GM18499 (cell line): ENCODE measurements at regions not wholly inside any gene's neighbourhood (a gene's known extent, or its start where the extent isn't known, plus 50 kb on each side); places are given as distances from the start of the nearest gene placed in this dataset.
"Not testable (repeated sequence)": the region's sequence is repeated elsewhere in the genome, so short reads cannot be mapped to it uniquely, and the experiment has no call there.

Experiments
- ATAC-seq: cut with Tn5 transposase; IDR thresholded peaks from one replicate; pipeline ENCODE4 v1.9.1; 2021; ENCODE audit warnings: moderate number of reproducible peaks; ENCODE audit not compliant: insufficient read depth, unreplicated experiment

DNA sequence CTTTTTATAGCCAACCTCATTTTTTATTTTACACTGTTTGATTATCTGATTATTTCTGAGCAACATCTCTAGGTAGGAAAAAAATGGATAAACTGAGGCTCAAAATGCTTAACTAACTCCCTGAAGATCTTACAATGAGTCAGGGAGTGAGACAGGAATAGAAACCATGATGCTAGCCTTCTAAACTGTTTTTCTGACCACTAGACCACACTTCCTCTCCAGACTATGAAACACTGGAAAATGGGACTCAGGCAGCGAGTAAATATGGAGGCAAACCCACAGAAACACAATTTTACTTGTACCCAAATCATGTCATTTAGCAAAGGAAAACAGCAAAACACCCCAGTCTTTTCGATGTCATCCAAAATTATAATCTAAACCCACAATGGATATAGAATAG, 129.9 kb upstream of the ANKH start:
- ATAC-seq: no peak

DNA sequence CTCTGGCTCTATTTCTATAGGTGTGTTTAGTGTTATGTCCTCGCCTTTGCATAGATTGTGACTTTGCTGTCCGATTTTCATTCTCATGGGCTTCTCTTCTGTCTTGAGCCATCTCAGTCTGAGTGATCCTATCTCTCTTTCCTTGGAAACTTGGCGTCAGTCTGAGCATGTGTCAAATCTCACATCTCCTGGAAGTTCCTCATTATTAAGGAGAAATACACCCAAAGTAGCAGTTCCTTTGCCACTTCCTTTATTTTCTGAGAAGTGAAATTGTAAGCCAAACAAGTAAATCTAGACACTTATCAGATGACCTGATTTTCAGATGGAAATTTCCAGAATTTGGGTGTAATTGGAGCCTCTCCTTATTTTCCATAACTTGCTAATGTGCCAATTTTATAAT, 126.9 kb upstream of the ANKH start:
- no peak for ATAC-seq

DNA sequence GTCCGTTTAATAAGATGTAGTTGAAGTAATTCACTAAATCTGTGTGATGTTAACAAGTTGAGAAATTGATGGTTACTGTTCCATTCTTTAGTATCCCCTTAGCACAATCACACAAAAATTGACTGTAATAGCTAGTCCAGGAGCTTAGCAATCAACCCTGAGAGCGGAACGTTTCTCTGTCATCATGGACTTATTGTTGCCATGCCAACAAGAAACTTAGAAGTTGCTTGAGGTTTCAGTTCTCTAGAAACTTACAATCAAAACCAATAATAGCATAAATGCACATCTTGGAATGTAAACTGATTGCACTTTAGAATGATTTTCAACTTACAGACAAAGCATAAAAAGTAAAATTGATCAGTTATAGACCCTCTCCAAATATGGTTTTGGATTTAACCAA, 125.4 kb upstream of the ANKH start:
- ATAC-seq: peak; percentile 90

DNA sequence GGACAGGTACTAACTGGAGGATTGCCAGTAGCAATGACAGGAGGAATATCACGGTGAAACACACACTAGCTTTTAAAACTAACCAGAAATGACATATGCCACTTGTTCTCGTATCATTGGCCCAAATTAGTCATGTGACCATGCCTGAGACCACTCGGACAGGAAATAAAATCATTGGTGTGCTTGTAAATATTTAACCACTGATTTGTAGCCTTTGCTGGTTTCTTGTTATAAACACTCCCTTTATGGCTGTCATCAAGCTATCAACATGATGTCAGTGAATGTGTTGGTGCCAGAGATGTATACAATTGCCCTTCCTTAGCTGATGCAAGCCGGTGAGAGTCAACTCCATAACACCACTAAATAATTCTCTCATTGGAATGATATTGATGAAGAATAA, 123.7 kb upstream of the ANKH start:
- ATAC-seq: no peak

DNA sequence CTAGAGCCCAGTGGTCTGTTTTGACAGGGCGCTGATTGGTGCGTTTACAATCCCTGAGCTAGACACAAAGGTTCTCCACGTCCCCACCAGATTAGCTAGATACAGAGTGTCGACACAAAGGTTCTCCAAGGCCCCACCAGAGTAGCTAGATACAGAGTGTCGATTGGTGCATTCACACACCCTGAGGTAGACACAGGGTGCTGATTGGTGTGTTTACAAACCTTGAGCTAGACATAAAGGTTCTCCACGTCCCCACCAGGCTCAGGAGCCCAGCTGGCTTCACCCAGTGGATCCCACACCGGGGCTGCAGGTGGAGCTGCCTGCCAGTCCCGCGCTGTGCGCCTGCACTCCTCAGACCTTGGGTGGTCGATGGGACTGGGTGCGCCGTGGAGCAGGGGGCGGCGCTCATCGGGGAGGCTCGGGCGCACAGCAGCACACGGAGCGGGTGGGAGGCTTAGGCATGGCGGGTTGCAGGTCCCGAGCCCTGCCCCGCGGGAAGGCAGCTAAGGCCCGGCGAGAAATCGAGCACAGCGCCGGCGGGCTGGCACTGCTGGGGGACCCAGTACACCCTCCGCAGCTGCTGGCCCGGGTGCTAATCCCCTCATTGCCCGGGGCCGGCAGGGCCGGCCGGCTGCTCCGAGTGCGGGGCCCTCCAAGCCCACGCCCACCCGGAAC, 122.0 kb upstream of the ANKH start:
- ATAC-seq: not testable (repeated sequence)

DNA sequence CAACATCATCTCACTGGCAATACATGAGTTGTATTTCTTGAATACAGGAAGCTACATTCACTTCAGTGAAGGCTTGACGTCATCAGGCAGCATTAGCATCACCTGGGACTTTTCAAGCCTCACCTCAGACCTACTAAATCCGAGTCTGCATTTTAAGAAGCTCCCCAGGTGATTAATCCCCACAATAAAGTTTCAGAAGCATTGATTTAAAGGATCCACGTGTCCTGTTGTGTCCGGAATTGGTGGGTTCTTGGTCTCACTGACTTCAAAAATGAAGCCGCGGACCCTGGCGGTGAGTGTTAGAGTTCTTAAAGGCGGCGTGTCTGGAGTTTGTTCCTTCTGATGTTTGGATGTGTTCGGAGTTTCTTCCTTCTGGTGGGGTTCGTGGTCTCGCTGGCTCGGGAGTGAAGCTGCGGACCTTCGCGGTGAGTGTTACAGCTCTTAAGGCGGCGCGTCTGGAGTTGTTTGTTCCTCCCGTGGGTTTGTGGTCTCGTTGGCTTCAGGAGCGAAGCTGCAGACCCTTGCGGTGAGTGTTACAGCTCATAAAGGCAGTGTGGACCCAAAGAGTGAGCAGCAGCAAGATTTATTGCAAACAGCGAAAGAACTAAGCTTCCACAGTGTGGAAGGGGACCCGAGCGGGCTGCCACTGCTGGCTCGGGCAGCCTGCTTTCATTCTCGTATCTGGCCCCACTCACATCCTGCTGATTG, 121.3 kb upstream of the ANKH start:
- not testable (repeated sequence) for ATAC-seq

DNA sequence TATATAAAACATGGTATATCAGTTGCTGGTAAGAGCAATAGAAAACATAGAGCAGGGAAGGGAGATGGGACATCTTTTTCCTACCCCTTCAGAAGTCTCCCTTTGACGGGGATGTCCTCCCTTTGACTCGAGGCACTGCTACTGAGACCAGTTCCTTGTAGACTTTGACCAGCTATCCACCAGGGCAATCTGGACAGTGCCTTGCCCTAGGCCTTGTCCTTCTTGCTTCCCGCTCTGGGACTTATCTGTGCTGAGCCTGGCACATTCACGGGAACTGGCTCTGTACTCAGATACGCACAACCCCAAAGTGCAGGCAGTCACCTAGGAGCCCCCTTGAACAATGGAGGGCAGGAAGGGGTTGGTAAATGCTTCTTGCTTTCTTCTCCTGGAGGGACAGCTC, 116.6 kb upstream of the ANKH start:
- no peak for ATAC-seq

DNA sequence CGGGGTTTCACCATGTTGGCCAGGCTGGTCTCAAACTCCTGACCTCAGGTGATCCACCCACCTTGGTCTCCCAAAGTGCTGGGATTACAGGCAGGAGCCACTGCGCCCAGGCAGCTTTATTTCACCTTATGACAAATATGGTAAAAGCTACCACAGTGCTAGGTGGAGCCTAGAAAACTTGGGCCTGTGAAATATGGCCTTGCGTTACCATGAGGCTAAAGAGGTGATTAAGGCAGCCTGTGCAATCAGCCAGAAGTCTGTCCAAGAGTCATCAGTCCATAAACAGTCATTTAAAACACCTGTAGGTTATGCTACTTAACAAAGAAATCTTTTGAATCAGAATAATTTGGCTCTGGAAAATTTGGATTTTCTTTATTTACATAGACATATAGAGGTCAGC, 114.8 kb upstream of the ANKH start:
- ATAC-seq: no peak

DNA sequence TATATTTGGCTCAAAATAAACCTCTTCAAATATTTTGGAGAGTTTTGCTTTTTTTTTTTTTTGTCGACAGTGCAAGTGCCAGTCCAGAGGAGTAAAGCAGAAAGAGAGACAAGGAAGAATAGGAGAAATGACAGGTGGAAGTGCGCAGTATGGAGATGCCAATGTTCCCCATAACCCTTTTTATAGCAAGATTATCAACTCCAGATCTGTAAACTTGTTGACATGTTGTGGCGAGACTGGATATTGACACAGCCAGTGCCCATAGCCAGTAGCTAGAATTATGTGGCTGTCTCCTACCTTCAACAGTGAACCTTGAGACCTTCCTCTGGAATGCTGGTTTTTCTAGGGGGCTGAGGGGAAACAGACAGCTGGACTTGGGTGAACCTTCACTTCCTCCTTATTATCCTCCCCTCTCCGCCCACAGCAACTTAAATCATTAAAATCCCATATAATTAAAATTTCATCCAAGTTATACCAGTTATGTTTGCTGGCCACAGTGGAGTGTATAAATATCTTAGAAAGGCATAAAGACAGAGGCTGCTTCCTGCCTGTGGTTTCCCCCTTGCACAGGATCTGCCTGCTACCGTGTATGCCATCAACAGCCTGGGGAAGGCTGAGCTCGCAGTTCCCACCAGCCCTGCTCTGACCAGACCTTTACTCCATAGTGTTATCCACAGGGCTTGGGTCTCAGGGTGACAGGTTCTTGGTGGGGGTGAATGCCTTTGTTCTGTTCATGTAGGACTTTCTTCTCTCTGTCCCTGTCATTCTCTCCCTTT, 112.3 kb upstream of the ANKH start:
- ATAC-seq: no peak

- no peak for ATAC-seq
Measured at GRCh38 chr5:14980698-14981097, 109.1 kb upstream of the ANKH start.

DNA sequence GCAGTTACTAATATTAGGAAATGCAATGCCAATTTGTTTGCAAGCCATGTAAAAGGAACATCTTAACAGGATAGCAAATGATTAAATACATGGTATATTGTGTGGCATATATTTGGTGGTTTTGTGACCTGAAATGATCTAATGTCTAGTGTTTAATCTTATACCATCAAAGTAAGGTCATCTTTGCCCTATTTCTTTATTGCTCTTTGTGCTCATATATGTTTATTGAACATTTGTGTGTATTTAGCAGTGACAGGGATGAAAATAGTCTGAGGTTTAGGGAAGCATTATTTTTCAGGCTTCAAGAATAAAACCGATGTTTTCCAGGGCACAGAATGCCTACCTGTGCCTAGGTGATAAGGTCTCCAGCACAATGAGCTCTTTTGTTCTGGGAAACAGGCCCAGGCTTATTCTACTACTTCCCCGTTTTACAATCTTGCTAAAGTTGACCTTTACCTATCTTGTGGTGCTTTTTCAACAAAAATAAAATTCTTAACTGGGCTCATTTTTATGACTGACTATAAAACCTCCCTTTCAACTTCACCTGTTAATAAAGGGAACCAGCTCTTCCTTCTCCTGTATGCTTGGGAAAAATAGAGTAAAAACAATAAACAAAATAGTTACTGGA, 105.6 kb upstream of the ANKH start:
- no peak for ATAC-seq

DNA sequence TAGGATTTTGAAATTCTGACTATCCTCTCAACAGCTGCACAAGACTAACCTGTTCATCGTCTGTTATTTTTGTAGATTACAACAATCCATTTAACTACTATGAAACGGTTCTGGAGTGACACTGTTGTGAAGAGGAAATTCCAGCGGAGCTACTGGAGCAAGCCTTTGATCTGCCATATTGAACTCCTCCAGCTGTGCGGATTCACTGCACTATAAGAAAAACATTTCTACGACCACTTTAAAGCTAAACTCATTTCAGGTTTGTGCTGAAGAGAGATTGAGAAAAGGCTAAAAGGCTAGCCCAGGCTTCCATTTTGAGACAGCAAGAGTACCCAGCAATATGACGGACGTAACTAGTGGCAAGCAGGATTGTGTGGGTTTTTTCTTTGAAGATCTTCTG, 104.9 kb upstream of the ANKH start:
- ATAC-seq: no peak

GRCh38 chr5:14971873-14972272, 100.3 kb upstream of the ANKH start:
- no peak for ATAC-seq

DNA sequence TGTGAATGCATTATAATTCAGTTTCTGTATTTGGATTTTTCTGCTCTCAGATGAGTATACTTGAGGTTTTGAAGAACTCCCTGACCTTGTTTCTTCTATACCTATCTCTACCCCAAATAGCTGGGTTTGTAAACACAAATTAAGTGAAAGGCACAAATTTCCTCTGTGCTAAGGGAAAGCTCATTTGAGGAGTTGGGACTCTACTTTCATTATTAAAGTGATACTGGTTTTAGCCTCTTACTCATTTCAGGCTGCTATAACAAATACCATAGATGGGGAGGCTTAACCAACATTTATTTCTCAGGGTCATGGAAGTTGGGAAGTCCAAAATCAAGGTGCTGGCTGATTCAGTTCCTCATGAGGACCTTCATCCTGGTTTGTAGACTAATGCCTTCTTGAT, 97.2 kb upstream of the ANKH start:
- ATAC-seq: no peak

DNA sequence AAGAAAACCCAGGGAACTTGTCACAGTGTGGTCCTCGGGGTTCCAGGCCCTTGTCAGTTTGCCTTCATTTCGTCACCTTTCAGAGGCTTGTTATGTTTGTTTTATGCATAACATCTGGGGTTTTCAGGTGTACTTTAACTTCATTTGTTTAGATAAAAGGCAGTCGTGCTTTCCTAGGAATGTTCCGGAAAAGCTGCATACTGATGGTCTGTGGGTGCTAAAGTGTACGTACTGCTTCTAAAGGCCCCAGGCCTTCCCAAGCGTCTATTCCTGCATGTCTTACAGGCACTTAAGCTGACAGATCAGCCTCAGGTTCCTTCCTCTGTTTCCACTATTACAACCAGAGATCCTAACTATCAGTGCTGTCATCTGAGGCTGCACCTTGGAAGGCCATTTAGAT, 95.6 kb upstream of the ANKH start:
- ATAC-seq: no peak

DNA sequence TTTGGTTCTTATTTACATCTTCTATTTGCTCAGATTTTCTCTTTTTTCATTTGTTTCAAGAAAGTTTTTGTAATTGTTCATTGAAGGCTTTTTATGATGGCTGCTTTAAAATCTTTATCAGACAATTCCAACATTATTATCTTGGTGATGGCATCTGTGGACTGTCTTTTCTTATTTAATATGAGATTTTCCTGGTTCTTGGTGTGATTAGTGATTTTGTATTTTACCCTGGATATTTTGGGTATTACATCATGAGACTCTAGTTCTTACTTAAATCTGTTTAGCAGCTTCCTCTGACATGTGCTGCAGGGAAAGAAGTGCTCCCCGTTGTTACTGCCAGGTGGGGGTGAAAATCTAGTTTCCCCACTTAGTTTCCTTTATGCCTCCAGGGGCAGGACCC, 94.2 kb upstream of the ANKH start:
- ATAC-seq: no peak

- no peak for ATAC-seq
Measured at GRCh38 chr5:14962604-14963003, 91.0 kb upstream of the ANKH start.

DNA sequence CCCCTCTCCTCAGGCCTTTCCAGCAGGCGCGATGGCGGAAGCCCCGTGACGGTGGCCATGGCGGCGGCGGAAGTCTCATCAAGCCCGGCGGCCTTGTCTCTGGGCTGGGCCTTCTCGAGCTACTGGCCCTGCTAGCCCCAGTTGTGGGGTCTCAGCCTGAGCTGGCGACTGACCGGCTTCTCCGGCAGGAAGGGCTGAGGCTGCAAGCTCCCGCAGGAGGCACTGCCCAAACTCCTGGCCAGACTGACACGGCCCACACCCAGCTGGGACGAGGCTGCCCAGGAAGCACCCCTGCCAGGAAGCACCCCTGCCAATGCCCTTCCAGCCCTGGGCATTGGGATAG, 88.5 kb upstream of the ANKH start:
- ATAC-seq: no peak

DNA sequence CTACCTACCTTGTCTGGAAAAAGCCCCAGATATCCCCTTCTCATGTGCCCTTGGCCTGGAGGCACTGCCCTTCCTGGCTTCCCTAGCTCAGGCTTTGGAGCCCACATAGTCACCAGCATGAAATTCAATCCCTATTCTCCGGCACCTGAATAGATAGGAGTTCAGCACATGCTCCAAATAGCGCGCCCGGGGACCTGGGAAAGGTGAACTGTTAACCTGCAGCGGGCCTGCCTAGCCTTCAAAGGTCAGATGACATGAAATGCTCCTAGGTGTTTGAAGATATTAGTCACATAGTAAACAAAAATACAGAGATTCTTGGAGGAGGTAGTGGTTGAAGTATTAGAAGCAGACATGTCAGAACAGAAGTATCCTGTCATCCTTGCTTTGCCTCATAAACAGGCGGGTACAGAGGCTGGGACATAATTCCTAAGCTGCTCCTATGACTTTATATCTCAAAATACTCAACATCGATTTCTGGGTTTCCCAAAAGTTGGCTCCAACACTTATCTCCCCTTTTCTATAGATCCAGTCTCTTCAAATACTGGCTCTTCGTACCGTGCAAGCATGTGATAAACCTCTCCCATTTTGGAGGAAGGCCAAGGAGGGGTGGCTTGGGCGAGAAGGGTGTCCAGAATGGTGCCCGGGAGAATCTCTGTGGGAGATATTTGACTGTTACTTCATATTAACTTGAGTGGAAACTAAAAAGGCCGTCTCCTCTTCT, 88.0 kb upstream of the ANKH start:
- ATAC-seq: no peak

DNA sequence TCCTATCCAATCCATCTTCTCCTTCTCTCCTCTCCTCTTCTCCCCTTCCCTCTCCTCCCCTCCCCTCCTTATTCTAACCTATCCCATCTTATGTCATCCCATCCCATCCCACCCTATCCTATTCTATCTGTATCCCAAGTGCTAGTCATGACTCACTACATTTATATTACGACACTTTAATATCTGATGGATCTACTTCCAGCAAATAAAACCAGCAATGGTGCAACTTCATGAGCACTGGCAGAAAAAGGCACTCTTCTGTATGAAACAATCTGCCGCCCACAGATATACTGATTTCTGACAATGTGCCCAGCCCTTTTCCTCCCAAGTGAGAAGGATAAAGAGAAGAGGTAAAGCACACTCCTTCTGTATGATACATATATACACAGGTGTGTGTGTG, 86.6 kb upstream of the ANKH start:
- no peak for ATAC-seq
